MCF 10A (cell line): ENCODE measurements at regions not wholly inside any gene's neighbourhood (a gene's known extent, or its start where the extent isn't known, plus 50 kb on each side); places are given as distances from the start of the nearest gene placed in this dataset.

ENCODE experiments used
- BruUV-seq: library from RNA; stranded (reverse); fragments of 400-500 nt; replicated peaks from 2 replicates; lab custom pipeline; 2021; lab: Mats Ljungman, UMichigan
- CTCF ChIA-PET: fragments of 300-600 bp; sonication (Branson Sonifier 250); formaldehyde crosslinking; extraction: SDS; loops from one replicate; lab custom pipeline; 2021; ENCODE audit warnings: antibody characterized with exemption, inconsistent platforms; lab: Yijun Ruan, JAX
- POLR2A ChIA-PET: fragments of 300-600, 350-650 bp; sonication (Branson Sonifier 250); formaldehyde crosslinking; extraction: SDS; loops from one replicate; lab custom pipeline; 2020; ENCODE audit warnings: antibody characterized with exemption, inconsistent platforms; lab: Yijun Ruan, JAX
- DNase-seq: peaks from one replicate; pipeline ENCODE4 v3.0.0-alpha.2; 2018; ENCODE audit not compliant: unreplicated experiment
- H3K27ac Mint-ChIP-seq: one replicate; pipeline ENCODE4 v1.8.0; 2022; ENCODE audit warnings: mild to moderate bottlenecking, low read depth, mixed read lengths; ENCODE audit not compliant: unreplicated experiment
- H3K27me3 Mint-ChIP-seq: one replicate; pipeline ENCODE4 v1.8.0; 2022; ENCODE audit warnings: mixed read lengths; ENCODE audit not compliant: insufficient read depth, unreplicated experiment
- H3K36me3 Mint-ChIP-seq: one replicate; pipeline ENCODE4 v1.8.0; 2022; ENCODE audit warnings: mild to moderate bottlenecking, moderate library complexity, mixed read lengths; ENCODE audit not compliant: insufficient read depth, unreplicated experiment
- H3K4me1 Mint-ChIP-seq: one replicate; pipeline ENCODE4 v1.8.0; 2022; ENCODE audit warnings: mixed read lengths; ENCODE audit not compliant: insufficient read depth, unreplicated experiment
- H3K4me3 Mint-ChIP-seq: one replicate; pipeline ENCODE4 v1.8.0; 2022; ENCODE audit warnings: mild to moderate bottlenecking, moderate library complexity, mixed read lengths; ENCODE audit not compliant: unreplicated experiment
- H3K9me3 Mint-ChIP-seq: one replicate; pipeline ENCODE4 v1.8.0; 2022; ENCODE audit warnings: mixed read lengths; ENCODE audit not compliant: unreplicated experiment
- CTCF ChIP-seq: fragments of 200-600 bp; IDR thresholded peaks from one replicate; pipeline ENCODE4 v1.8.0; 2022; ENCODE audit warnings: antibody characterized with exemption, mild to moderate bottlenecking; ENCODE audit not compliant: unreplicated experiment
- intact Hi-C: fragments of 100-400 bp; cut with micrococcal nuclease; formaldehyde crosslinking; loops from 2 replicates; pipeline ENCODE4 v1.14.1; 2022

- H3K36me3 Mint-ChIP-seq, result no peaks in the 10 kb centered on the region
- no peak for DNase-seq
- H3K4me1 Mint-ChIP-seq, result no peaks in the 10 kb centered on the region
- ChIA-PET POLR2A (interaction anchor here (0.6 kb wide), 2 partner anchors 57 to 238 kb away, joined by 3 read pairs; no protein-coding TSS in a partner anchor), CTCF (interaction anchor here (0.7 to 1.0 kb wide), 2 partner anchors 46 to 251 kb away, joined by 3 read pairs; no protein-coding TSS in a partner anchor)
- no peak for TF ChIP-seq CTCF
- BruUV-seq, result no TSS peak
- peaks cover 11% of the 10 kb centered on the region for H3K27me3 Mint-ChIP-seq
- no peak overlapping the region for H3K27ac Mint-ChIP-seq
- no peaks in the 10 kb centered on the region for H3K9me3 Mint-ChIP-seq
- H3K4me3 Mint-ChIP-seq, result no peak overlapping the region
- intact Hi-C loops, result no loop called here
These were observed 123.9 kb upstream of the GNAO1 start for GRCh38 chr16:56067406-56067805.

- Mint-ChIP-seq H3K36me3 (no peaks in the 10 kb centered on the region), H3K4me1 (no peaks in the 10 kb centered on the region), H3K9me3 (no peaks in the 10 kb centered on the region), H3K27ac (no peak overlapping the region), H3K27me3 (peaks cover 9% of the 10 kb centered on the region), H3K4me3 (no peak overlapping the region)
- POLR2A ChIA-PET, result interaction anchor here (0.6 to 1.0 kb wide), 3 partner anchors 8 to 239 kb away, joined by 3 read pairs; no protein-coding TSS in a partner anchor
- no TSS peak for BruUV-seq
- no peak for TF ChIP-seq CTCF
- intact Hi-C loops, result no loop called here
- CTCF ChIA-PET, result interaction anchor here (1.1 kb wide), 1 partner anchor 12 kb away, joined by 3 read pairs; no protein-coding TSS in a partner anchor
- DNase-seq, result no peak
These were observed 124.7 kb upstream of the GNAO1 start for GRCh38 chr16:56066617-56067016.

GRCh38 chr16:56063111-56063510, 128.2 kb upstream of the GNAO1 start:
- H3K27ac Mint-ChIP-seq, result no peak overlapping the region
- no peak for DNase-seq
- ChIA-PET POLR2A (no interaction called here), CTCF (interaction anchor here (0.6 kb wide), 1 partner anchor 231 kb away, joined by 3 read pairs; no protein-coding TSS in a partner anchor)
- no peak overlapping the region for H3K4me3 Mint-ChIP-seq
- intact Hi-C loops, result no loop called here
- H3K27me3 Mint-ChIP-seq, result peaks cover 40% of the 10 kb centered on the region
- TF ChIP-seq CTCF, result no peak
- no TSS peak for BruUV-seq
- H3K9me3 Mint-ChIP-seq, result no peaks in the 10 kb centered on the region
- H3K4me1 Mint-ChIP-seq, result no peaks in the 10 kb centered on the region
- no peaks in the 10 kb centered on the region for H3K36me3 Mint-ChIP-seq

- ChIA-PET POLR2A (no interaction called here), CTCF (interaction anchor here (0.6 kb wide), 1 partner anchor 241 kb away, joined by 3 read pairs; no protein-coding TSS in a partner anchor)
- no TSS peak for BruUV-seq
- peaks cover 97% of the 10 kb centered on the region for H3K27me3 Mint-ChIP-seq
- H3K9me3 Mint-ChIP-seq, result no peaks in the 10 kb centered on the region
- DNase-seq, result no peak
- TF ChIP-seq CTCF, result no peak
- intact Hi-C loops, result no loop called here
- no peak overlapping the region for H3K27ac Mint-ChIP-seq
- no peak overlapping the region for H3K4me3 Mint-ChIP-seq
- H3K36me3 Mint-ChIP-seq, result no peaks in the 10 kb centered on the region
- H3K4me1 Mint-ChIP-seq, result no peaks in the 10 kb centered on the region
These were observed 134.1 kb upstream of the GNAO1 start for GRCh38 chr16:56057151-56057550.
